SJSA1 (cell line): ENCODE measurements at regions not wholly inside any gene's neighbourhood (a gene's known extent, or its start where the extent isn't known, plus 50 kb on each side); places are given as distances from the start of the nearest gene placed in this dataset.
A peak's percentile ranks its signal among the peaks of the same experiment; 100 is the strongest.

Source experiments
- DNase-seq, 2 experiments: peaks; one replicate each; pipeline ENCODE4 v3.0.0-alpha.2; 2015 to 2020; ENCODE audit warnings: low spot score in 2 of 2, low read depth in 1 of 2
- H3K27ac ChIP-seq: fragments of 250-450 bp; sonication (Bioruptor Pico); 2 replicates; pipeline ENCODE4 v1.5.1; 2020; ENCODE audit warnings: mild to moderate bottlenecking, moderate library complexity
- H3K27me3 ChIP-seq: fragments of 250-450 bp; sonication (Bioruptor Pico); replicated peaks from 2 replicates; pipeline ENCODE4 v1.5.1; 2020; ENCODE audit warnings: mild to moderate bottlenecking, moderate library complexity
- H3K36me3 ChIP-seq: fragments of 250-450 bp; sonication (Bioruptor Pico); 2 replicates; pipeline ENCODE4 v1.5.1; 2020; ENCODE audit warnings: mild to moderate bottlenecking
- H3K4me1 ChIP-seq: fragments of 250-450 bp; sonication (Bioruptor Pico); replicated peaks from 2 replicates; pipeline ENCODE4 v1.6.1; 2021; ENCODE audit warnings: mild to moderate bottlenecking
- H3K4me3 ChIP-seq: fragments of 250-450 bp; sonication (Bioruptor Pico); 2 replicates; pipeline ENCODE4 v1.5.1; 2020; ENCODE audit warnings: mild to moderate bottlenecking
- H3K9me3 ChIP-seq: fragments of 250-450 bp; sonication (Bioruptor Pico); replicated peaks from 2 replicates; pipeline ENCODE4 v1.5.1; 2020; ENCODE audit warnings: mild to moderate bottlenecking

DNA sequence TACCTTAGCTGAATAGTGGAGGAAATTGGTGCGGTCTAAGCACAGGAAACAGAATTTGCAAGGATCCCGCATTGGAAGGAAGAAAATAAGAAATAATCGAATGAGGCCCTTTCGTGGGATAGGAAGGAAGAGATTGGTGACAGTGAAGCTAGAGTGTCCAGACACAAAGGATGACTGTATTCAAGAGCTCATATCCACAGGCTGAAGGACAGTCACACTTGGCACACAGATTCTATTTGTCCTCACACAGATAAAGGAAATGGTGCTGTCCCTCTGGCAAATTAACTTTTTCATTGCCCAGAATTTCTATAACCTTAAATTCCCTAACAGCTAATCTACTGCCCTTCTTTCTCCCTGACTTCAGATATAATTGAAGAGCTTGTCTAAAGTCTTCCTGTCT is 2188.9 kb upstream of the TENM3 start:
- DNase-seq, result no peak
- Histone ChIP-seq H3K4me3 (no peak overlapping the region), H3K4me1 (peaks cover 6% of the 10 kb centered on the region), H3K27me3 (peaks cover 21% of the 10 kb centered on the region), H3K27ac (no peak overlapping the region), H3K9me3 (no peaks in the 10 kb centered on the region), H3K36me3 (no peaks in the 10 kb centered on the region)

GRCh38 chr4:180057299-180057721 is 2185.9 kb upstream of the TENM3 start:
- no peaks in the 10 kb centered on the region for H3K36me3 ChIP-seq
- no peak for DNase-seq
- H3K4me1 ChIP-seq, result peaks cover 10% of the 10 kb centered on the region
- H3K4me3 ChIP-seq, result no peak overlapping the region
- H3K27ac ChIP-seq, result no peak overlapping the region
- H3K27me3 ChIP-seq, result peaks cover 33% of the 10 kb centered on the region
- no peaks in the 10 kb centered on the region for H3K9me3 ChIP-seq

- Histone ChIP-seq H3K4me3 (peak overlapping the region; percentile 15; the same call in 1 of the 2 replicates), H3K4me1 (peaks cover 10% of the 10 kb centered on the region), H3K27ac (no peak overlapping the region), H3K27me3 (peaks cover 33% of the 10 kb centered on the region), H3K9me3 (no peaks in the 10 kb centered on the region), H3K36me3 (no peaks in the 10 kb centered on the region)
- DNase-seq, result no peak
These were observed 2185.1 kb upstream of the TENM3 start for GRCh38 chr4:180057891-180058671.

DNA sequence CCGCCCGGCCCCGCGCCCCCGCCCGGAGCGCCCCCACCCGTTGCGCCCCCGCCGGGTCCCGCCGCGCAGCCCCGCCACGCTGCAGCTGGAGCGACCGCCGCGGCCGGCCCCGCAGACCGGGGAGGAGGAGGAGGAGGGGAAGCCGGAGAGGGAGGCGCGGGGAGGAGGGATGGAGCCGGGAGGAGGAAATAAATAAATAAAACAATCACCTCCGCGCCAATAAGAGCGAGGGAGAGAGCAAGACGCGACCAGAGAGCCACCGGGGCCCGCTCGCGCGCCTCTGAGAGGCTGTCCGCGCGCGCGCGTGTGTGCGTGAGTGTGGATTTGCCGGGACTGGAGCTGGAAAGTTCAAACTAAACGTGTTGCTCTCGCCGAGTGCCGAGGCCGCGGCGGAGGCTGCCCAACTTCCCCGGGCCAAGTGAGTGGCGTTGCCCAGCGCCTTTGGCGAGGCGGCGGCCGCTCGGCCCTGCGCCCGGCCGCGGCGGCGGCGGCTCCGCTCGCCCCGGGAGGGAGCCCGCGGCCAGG is 2184.4 kb upstream of the TENM3 start:
- peak overlapping the region; percentile 26; the same call in 1 of the 2 replicates for H3K4me3 ChIP-seq
- H3K4me1 ChIP-seq, result peaks cover 10% of the 10 kb centered on the region
- no peak overlapping the region for H3K27ac ChIP-seq
- peaks cover 33% of the 10 kb centered on the region for H3K27me3 ChIP-seq
- no peaks in the 10 kb centered on the region for H3K36me3 ChIP-seq
- no peaks in the 10 kb centered on the region for H3K9me3 ChIP-seq
- DNase-seq, result no peak

- Histone ChIP-seq H3K4me3 (peak overlapping the region; percentile 26; the same call in 1 of the 2 replicates), H3K36me3 (no peaks in the 10 kb centered on the region), H3K27ac (no peak overlapping the region), H3K9me3 (no peaks in the 10 kb centered on the region), H3K4me1 (peaks cover 10% of the 10 kb centered on the region), H3K27me3 (peaks cover 33% of the 10 kb centered on the region)
- DNase-seq, result no peak
These were observed 2183.9 kb upstream of the TENM3 start for GRCh38 chr4:180059216-180059881.

GRCh38 chr4:180060159-180060889 is 2182.9 kb upstream of the TENM3 start:
- Histone ChIP-seq H3K27ac (no peak overlapping the region), H3K9me3 (no peaks in the 10 kb centered on the region), H3K36me3 (no peaks in the 10 kb centered on the region), H3K27me3 (peaks cover 33% of the 10 kb centered on the region), H3K4me1 (peaks cover 10% of the 10 kb centered on the region), H3K4me3 (no peak overlapping the region)
- no peak for DNase-seq

DNA sequence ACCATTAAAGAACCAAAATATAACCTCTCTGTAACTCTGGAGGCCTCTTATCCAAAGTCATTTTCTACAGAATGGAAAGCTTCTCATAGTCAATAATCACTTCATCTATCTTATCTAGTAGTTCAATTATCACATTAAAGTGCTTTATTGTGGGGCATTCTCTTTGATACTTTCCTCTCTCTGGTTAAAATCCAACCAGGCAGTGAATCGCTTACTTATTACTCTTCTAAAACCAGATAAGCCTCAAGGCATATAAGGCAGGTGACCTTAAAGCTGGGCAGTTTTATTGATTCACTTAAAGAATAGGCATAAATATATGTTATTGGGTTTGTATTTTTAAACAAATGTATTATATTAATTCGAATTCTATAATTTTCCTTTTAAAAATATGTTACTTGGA is 2162.1 kb upstream of the TENM3 start:
- Histone ChIP-seq H3K4me3 (no peak overlapping the region), H3K27ac (no peak overlapping the region), H3K27me3 (no peaks in the 10 kb centered on the region), H3K36me3 (no peaks in the 10 kb centered on the region), H3K4me1 (no peaks in the 10 kb centered on the region), H3K9me3 (no peaks in the 10 kb centered on the region)
- no peak for DNase-seq

GRCh38 chr4:180084561-180084960 is 2158.6 kb upstream of the TENM3 start:
- DNase-seq, result no peak

DNA sequence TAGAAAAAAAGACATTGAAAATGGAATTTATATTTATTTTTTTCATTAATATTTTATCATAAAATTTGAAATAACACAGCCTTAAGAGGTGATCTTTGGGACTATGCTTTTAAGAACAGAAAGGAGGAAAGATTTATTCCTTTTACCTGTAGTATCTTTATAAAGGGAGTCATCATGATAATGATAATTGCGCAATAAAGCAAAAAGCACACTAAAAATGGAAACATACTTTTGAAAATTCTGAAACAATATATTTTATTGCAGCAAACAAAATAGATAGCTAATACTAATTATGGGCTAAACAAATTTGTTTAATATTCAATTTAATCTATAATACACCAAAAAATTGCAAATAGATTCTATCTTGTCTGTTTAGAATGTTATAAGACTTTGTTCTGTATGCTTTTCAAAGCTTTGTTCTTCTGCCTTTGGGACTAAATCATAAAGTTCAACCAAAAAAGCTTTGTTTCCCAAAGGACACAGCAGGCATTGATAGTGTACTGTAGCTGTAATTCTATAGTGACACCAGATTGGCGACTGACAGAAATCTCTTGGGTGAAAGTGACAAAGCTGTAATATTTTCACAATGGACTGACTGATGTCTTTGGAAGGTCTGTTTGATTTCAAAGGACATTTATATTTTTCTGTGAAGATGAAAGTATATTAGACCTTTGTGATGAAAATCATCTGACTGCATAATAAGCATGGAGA is 2156.6 kb upstream of the TENM3 start:
- no peaks in the 10 kb centered on the region for H3K36me3 ChIP-seq
- H3K27me3 ChIP-seq, result no peaks in the 10 kb centered on the region
- no peak overlapping the region for H3K27ac ChIP-seq
- H3K9me3 ChIP-seq, result no peaks in the 10 kb centered on the region
- DNase-seq, result no peak
- H3K4me1 ChIP-seq, result no peaks in the 10 kb centered on the region
- H3K4me3 ChIP-seq, result no peak overlapping the region

More at GRCh38 chr4:180084561-180084960, 2158.6 kb upstream of the TENM3 start:
- Histone ChIP-seq H3K27ac (no peak overlapping the region), H3K4me1 (no peaks in the 10 kb centered on the region), H3K4me3 (no peak overlapping the region), H3K9me3 (no peaks in the 10 kb centered on the region), H3K27me3 (no peaks in the 10 kb centered on the region), H3K36me3 (no peaks in the 10 kb centered on the region)

DNA sequence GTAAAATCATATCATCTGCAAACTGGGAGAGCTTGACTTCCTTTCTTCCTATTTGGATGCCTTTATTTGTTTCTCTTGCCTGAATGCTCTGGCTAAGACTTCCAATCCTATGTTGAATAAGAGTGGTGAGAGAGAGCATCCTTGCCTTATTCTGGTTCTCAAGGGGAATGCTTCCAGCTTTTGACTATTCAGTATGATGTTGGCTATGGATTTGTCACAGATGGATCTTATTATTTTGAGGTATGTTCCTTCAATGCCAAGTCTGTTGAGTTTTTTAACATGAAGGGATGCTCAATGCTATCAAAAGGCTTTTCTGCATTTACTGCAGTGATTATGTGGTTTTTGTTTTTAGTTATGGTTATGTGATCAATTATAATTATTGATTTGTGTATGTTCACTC is 2144.6 kb upstream of the TENM3 start:
- Histone ChIP-seq H3K4me1 (no peaks in the 10 kb centered on the region), H3K27ac (no peak overlapping the region), H3K36me3 (no peaks in the 10 kb centered on the region), H3K27me3 (no peaks in the 10 kb centered on the region), H3K4me3 (no peak overlapping the region), H3K9me3 (no peaks in the 10 kb centered on the region)
- DNase-seq, result no peak

GRCh38 chr4:180099957-180100356 is 2143.2 kb upstream of the TENM3 start:
- H3K4me3 ChIP-seq, result no peak overlapping the region
- no peaks in the 10 kb centered on the region for H3K27me3 ChIP-seq
- DNase-seq, result no peak
- no peak overlapping the region for H3K27ac ChIP-seq
- H3K9me3 ChIP-seq, result no peaks in the 10 kb centered on the region
- H3K36me3 ChIP-seq, result no peaks in the 10 kb centered on the region
- H3K4me1 ChIP-seq, result no peaks in the 10 kb centered on the region

DNA sequence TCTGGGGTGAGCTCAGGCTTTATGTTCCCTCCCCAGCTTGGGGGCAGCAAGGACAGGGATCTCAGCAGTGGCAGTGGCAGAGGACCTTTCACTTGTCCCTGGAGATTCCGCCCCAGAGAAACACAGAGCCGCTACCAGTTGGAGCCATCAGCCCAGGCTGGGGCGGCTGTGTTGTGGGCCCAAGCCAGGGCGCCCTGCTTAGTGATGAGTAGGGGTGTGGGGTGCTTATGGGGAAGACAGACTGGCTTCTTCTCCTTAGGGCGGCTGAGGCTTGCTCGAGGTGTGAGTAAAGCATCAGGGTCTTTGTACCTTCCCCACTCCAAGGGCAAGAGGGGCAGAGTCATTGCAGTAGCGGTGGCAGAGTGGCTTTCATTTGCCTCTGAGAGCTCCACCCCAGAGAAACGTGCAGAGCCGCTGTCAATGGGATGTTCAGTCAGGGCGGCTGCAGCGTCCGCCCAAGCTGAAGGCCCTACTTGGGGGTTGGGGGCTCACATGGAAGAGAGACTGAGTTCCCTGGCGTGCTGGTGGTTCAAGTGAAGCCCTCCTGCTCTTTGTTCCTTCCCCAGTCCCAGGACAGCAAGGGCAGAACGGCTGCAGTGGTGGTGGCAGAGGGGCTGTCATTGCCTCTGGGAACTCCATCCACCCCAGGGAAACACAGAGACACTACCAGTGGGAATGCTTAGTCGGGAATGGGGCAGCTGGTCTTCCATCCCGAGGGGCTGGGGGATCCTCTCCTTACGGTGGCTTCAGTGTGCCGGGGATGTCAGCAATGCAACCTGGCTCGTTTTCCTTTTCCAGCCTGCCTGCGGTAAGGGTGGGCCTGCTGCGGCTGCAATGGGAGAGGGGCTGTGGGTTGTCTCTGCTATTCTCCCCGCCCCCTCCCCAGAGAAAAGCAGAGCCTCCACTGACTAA is 2142.5 kb upstream of the TENM3 start:
- Histone ChIP-seq H3K9me3 (no peaks in the 10 kb centered on the region), H3K36me3 (no peaks in the 10 kb centered on the region), H3K27me3 (no peaks in the 10 kb centered on the region), H3K4me3 (no peak overlapping the region), H3K27ac (no peak overlapping the region), H3K4me1 (no peaks in the 10 kb centered on the region)
- DNase-seq, result no peak
